HG03378 (cell line): ENCODE measurements at regions not wholly inside any gene's neighbourhood (a gene's known extent, or its start where the extent isn't known, plus 50 kb on each side); places are given as distances from the start of the nearest gene placed in this dataset.
"Not testable (repeated sequence)": the region's sequence is repeated elsewhere in the genome, so short reads cannot be mapped to it uniquely, and the experiment has no call there.

Experiments used
- ATAC-seq: cut with Tn5 transposase; IDR thresholded peaks from one replicate; pipeline ENCODE4 v1.9.1; 2021; ENCODE audit warnings: mild to moderate bottlenecking, moderate library complexity; ENCODE audit not compliant: unreplicated experiment

GRCh38 chr6:94713446-94713845 is 863.9 kb upstream of the MANEA start:
- ATAC-seq: no peak

GRCh38 chr6:94698773-94699172 is 878.6 kb upstream of the MANEA start:
- ATAC-seq: no peak

GRCh38 chr6:94687255-94687654 is 890.1 kb upstream of the MANEA start:
- ATAC-seq: not testable (repeated sequence)

GRCh38 chr6:94683409-94683808 is 893.9 kb upstream of the MANEA start:
- ATAC-seq: no peak

- no peak for ATAC-seq
Measured at GRCh38 chr6:94680669-94681212, 896.6 kb upstream of the MANEA start.

- ATAC-seq: no peak
Measured at GRCh38 chr6:94673251-94673650, 904.1 kb upstream of the MANEA start.

GRCh38 chr6:94670017-94670416 is 907.3 kb upstream of the MANEA start:
- ATAC-seq: no peak

GRCh38 chr6:94668876-94669275 is 908.5 kb upstream of the MANEA start:
- no peak for ATAC-seq

GRCh38 chr6:94658929-94659328 is 918.4 kb upstream of the MANEA start:
- no peak for ATAC-seq

GRCh38 chr6:94651239-94651638 is 926.1 kb upstream of the MANEA start:
- no peak for ATAC-seq

- ATAC-seq: no peak
Measured at GRCh38 chr6:94645191-94645590, 932.1 kb upstream of the MANEA start.

- ATAC-seq: no peak
Measured at GRCh38 chr6:94639564-94639963, 937.8 kb upstream of the MANEA start.

- ATAC-seq: no peak
Measured at GRCh38 chr6:94636780-94637385, 940.5 kb upstream of the MANEA start.

GRCh38 chr6:94623586-94623985 is 953.7 kb upstream of the MANEA start:
- ATAC-seq: no peak

- ATAC-seq: no peak
Measured at GRCh38 chr6:94622783-94623182, 954.6 kb upstream of the MANEA start.

GRCh38 chr6:94600636-94601035 is 976.7 kb upstream of the MANEA start:
- no peak for ATAC-seq

- ATAC-seq: no peak
Measured at GRCh38 chr6:94597487-94597886, 979.8 kb upstream of the MANEA start.

GRCh38 chr6:94590416-94590815 is 986.9 kb upstream of the MANEA start:
- no peak for ATAC-seq

GRCh38 chr6:94588301-94588700 is 989.0 kb upstream of the MANEA start:
- ATAC-seq: no peak

GRCh38 chr6:94584211-94584610 is 993.1 kb upstream of the MANEA start:
- ATAC-seq: no peak

GRCh38 chr6:94570581-94570980 is 1006.8 kb upstream of the MANEA start:
- no peak for ATAC-seq

- no peak for ATAC-seq
Measured at GRCh38 chr6:94562846-94563245, 1014.5 kb upstream of the MANEA start.
